ENCODE measurements at regions not wholly inside any gene's neighbourhood (a gene's known extent, or its start where the extent isn't known, plus 50 kb on each side); places are given as distances from the start of the nearest gene placed in this dataset.

- TF ChIP-seq POLR2A (IDR thresholded peaks at IDR 0.05), result no peak
- TF ChIP-seq CTCF (IDR thresholded peaks at IDR 0.05), result no peak
Observed at GRCh38 chr4:84219656-84220055, 279.4 kb downstream of the NKX6-1 start.

Measured in testis (tissue), 2 donors.